AG04450 (cell line): ENCODE measurements at regions not wholly inside any gene's neighbourhood (a gene's known extent, or its start where the extent isn't known, plus 50 kb on each side); places are given as distances from the start of the nearest gene placed in this dataset.

Source experiments
- CTCF ChIA-PET: fragments of 300-600, 350-600 bp; formaldehyde crosslinking; extraction: SDS; loops from one replicate; lab custom pipeline; 2022; ENCODE audit warnings: antibody characterized with exemption, inconsistent platforms; lab: Charles Lee
- POLR2A ChIA-PET: fragments of 350-600 bp; formaldehyde crosslinking; extraction: SDS; loops from one replicate; lab custom pipeline; 2021; ENCODE audit warnings: antibody characterized with exemption, inconsistent platforms; lab: Yijun Ruan, JAX
- DNase-seq: peaks from one replicate; pipeline ENCODE4 v3.0.0-alpha.2; 2011; ENCODE audit warnings: low read depth, low spot score
- H3K27ac ChIP-seq: one replicate; pipeline ENCODE4 v1.5.1; 2012; ENCODE audit warnings: low read depth, low read length, control low read depth
- H3K27me3 ChIP-seq: one replicate; pipeline ENCODE4 v1.6.0; 2012; ENCODE audit warnings: low read length; ENCODE audit not compliant: control insufficient read depth, insufficient read depth
- H3K4me3 ChIP-seq: 2 replicates; pipeline ENCODE4 v1.5.1; 2011; ENCODE audit warnings: mild to moderate bottlenecking, low read depth, low read length, control low read depth
- H3K9me3 ChIP-seq: 2 replicates; pipeline ENCODE4 v1.5.1; 2012; ENCODE audit warnings: low read length; ENCODE audit not compliant: control insufficient read depth, insufficient read depth
- TF ChIP-seq, protein P1 (sequence below): IDR thresholded peaks from 2 replicates; pipeline ENCODE4 v1.5.1; 2011; ENCODE audit warnings: low read depth, low read length, control low read depth, inconsistent platforms

- Histone ChIP-seq H3K27me3 (no peaks in the 10 kb centered on the region), H3K9me3 (no peaks in the 10 kb centered on the region), H3K4me3 (no peak overlapping the region), H3K27ac (no peak overlapping the region)
- CTCF ChIA-PET: no interaction called here
- POLR2A ChIA-PET: no interaction called here
- TF ChIP-seq, protein P1, sequence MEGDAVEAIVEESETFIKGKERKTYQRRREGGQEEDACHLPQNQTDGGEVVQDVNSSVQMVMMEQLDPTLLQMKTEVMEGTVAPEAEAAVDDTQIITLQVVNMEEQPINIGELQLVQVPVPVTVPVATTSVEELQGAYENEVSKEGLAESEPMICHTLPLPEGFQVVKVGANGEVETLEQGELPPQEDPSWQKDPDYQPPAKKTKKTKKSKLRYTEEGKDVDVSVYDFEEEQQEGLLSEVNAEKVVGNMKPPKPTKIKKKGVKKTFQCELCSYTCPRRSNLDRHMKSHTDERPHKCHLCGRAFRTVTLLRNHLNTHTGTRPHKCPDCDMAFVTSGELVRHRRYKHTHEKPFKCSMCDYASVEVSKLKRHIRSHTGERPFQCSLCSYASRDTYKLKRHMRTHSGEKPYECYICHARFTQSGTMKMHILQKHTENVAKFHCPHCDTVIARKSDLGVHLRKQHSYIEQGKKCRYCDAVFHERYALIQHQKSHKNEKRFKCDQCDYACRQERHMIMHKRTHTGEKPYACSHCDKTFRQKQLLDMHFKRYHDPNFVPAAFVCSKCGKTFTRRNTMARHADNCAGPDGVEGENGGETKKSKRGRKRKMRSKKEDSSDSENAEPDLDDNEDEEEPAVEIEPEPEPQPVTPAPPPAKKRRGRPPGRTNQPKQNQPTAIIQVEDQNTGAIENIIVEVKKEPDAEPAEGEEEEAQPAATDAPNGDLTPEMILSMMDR: no peak
- no peak for DNase-seq
Measured at GRCh38 chrX:122500556-122500955, 683.5 kb upstream of the GRIA3 start.

DNA sequence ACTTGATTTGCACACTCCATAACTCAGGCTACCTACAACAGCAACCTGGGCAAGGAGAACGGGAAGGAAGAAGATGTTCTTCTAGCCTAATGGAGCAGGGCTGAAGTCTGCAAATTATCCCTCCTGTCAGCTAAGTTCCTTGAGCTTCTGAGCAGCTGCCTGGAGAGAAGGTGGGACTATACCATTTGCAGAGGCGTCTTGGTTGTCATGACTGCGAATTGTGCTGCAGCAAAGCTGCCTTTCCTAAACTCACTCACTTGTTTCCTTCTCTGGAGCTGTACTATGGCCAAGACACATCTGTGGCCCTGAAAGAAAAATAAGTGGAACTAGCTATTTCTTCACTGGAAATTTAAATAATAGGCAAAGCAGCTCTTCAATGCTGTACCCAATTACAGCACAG is 682.4 kb upstream of the GRIA3 start:
- no peaks in the 10 kb centered on the region for H3K9me3 ChIP-seq
- ChIA-PET CTCF (no interaction called here), POLR2A (no interaction called here)
- TF ChIP-seq, protein P1: no peak
- DNase-seq: no peak
- H3K4me3 ChIP-seq: no peak overlapping the region
- no peak overlapping the region for H3K27ac ChIP-seq
- H3K27me3 ChIP-seq: no peaks in the 10 kb centered on the region

DNA sequence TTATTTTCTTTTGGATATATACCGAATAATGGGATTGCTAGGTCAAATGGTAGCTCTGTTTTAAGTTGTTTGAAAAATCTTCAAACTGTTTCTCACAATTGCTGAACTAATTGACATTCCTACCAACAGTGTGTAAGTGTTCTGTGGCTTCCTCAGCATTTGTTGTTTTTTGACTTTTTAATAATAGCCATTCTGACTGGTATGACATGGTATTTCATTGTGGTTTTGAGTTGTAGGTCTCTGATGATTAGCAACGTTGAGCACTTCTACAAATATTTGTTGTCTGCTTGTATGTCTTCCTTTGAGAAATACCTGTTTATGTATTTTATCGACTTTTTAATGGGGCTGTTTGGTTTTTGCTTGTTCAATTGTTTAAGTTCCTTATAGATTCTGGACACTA is 680.1 kb upstream of the GRIA3 start:
- H3K27ac ChIP-seq: no peak overlapping the region
- DNase-seq: no peak
- ChIA-PET CTCF (no interaction called here), POLR2A (no interaction called here)
- TF ChIP-seq, protein P1: no peak
- H3K4me3 ChIP-seq: no peak overlapping the region
- H3K9me3 ChIP-seq: no peaks in the 10 kb centered on the region
- H3K27me3 ChIP-seq: no peaks in the 10 kb centered on the region

DNA sequence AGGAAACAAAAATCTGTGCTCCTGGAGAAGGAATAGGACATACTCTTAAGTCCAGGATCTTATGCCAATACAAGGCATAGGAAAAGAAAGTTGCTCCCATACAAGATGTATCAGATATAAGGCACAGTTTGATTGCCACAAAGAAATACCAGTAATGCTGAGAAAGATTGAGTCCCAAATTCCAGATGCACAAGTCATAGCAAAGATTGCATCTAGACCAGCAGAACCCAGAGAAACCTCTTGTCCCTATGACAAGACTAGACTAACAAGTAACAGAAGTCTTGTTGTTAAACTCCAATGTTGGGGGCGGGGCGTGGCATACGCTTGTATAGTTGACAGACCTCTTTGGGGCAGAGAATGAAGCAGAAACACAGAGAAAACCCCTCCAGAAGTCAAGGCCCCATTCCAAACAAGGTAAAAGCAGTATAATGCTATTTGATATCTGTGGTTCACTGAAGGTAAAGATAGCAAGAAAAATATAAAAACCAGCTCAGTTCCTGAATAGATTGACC is 671.5 kb upstream of the GRIA3 start:
- H3K9me3 ChIP-seq: no peaks in the 10 kb centered on the region
- no peak for DNase-seq
- no peak overlapping the region for H3K4me3 ChIP-seq
- ChIA-PET CTCF (no interaction called here), POLR2A (no interaction called here)
- H3K27me3 ChIP-seq: no peaks in the 10 kb centered on the region
- no peak overlapping the region for H3K27ac ChIP-seq
- TF ChIP-seq, protein P1: no peak

DNA sequence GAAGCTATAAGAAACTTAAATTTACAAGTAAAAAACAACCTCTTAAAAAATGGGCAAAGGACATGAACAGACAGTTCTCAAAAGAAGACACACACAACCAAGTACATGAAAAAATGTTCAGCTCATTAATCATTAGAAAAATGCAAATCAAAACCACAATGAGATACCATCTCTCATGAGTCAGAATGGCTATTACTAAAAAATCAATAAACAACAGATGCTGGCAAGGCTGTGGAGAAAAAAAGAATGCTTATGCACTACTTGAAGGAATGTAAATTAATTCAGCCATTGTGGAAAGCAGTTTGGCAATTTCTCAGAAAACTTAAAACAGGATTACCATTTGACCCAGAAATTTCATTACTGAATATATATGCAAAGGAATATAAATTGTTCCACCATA is 666.3 kb upstream of the GRIA3 start:
- TF ChIP-seq, protein P1: no peak
- H3K27ac ChIP-seq: no peak overlapping the region
- no peak for DNase-seq
- CTCF ChIA-PET: no interaction called here
- POLR2A ChIA-PET: no interaction called here
- H3K4me3 ChIP-seq: no peak overlapping the region
- no peaks in the 10 kb centered on the region for H3K27me3 ChIP-seq
- no peaks in the 10 kb centered on the region for H3K9me3 ChIP-seq
